H1 (cell line): ENCODE measurements at regions not wholly inside any gene's neighbourhood (a gene's known extent, or its start where the extent isn't known, plus 50 kb on each side); places are given as distances from the start of the nearest gene placed in this dataset.

ENCODE experiments used
- BACH1 ChIP-seq: IDR thresholded peaks from 2 replicates; pipeline ENCODE4 v1.6.1; 2012; ENCODE audit warnings: low read length, improper control_type of control experiment
- CHD2 ChIP-seq: IDR thresholded peaks from 2 replicates; pipeline ENCODE4 v1.6.1; 2012; ENCODE audit warnings: low read length, improper control_type of control experiment
- CHD7 ChIP-seq: fragments of 300-600 bp; sonication (generic); IDR thresholded peaks from 2 replicates; pipeline ENCODE4 v1.7.1; 2012; ENCODE audit warnings: low read length, moderate library complexity, mild to moderate bottlenecking, inconsistent platforms; ENCODE audit not compliant: insufficient replicate concordance
- CTCF ChIP-seq, 3 experiments: IDR thresholded peaks; 1 replicate in 2 of 3; 2 replicates in 1 of 3; pipeline versions ENCODE4 v1.5.1 to v1.6.1; 2011; ENCODE audit warnings: low read length in 3 of 3, mild to moderate bottlenecking in 3 of 3, inconsistent platforms in 2 of 3, low read depth in 1 of 3, moderate library complexity in 1 of 3; ENCODE audit not compliant: insufficient read depth in 1 of 3; ENCODE audit errors: control extremely low read depth in 1 of 3
- NRF1 ChIP-seq: IDR thresholded peaks from 2 replicates; pipeline ENCODE4 v1.6.1; 2011; ENCODE audit warnings: mild to moderate bottlenecking, low read depth, low read length, improper control_type of control experiment
- POU5F1 ChIP-seq: IDR thresholded peaks from 2 replicates; pipeline ENCODE4 v1.6.1; 2011; ENCODE audit warnings: low read depth, mild to moderate bottlenecking, low read length, moderate library complexity
- RFX5 ChIP-seq: IDR thresholded peaks from 2 replicates; pipeline ENCODE4 v1.6.1; 2011; ENCODE audit warnings: low read depth, low read length, improper control_type of control experiment, borderline replicate concordance
- RXRA ChIP-seq: IDR thresholded peaks from 2 replicates; pipeline ENCODE4 v1.6.1; 2011; ENCODE audit warnings: low read depth, mild to moderate bottlenecking, low read length, moderate library complexity; ENCODE audit not compliant: insufficient read depth
- TAF1 ChIP-seq: IDR thresholded peaks from 2 replicates; pipeline ENCODE4 v1.6.1; 2011; ENCODE audit warnings: mild to moderate bottlenecking, low read depth, low read length

GRCh38 chr5:104111632-104112031 lies 549.0 kb upstream of the NUDT12 start (continued):
- TF ChIP-seq CHD7, result no peak
- no peak for TF ChIP-seq POU5F1
- TF ChIP-seq RFX5, result no peak
- no peak for TF ChIP-seq TAF1
- no peak for TF ChIP-seq RXRA
- TF ChIP-seq BACH1, result no peak
- no peak for TF ChIP-seq CHD2
- TF ChIP-seq CTCF (IDR thresholded peaks at IDR 0.05; ENCODE audit: control extremely low read depth in 1 of 3, insufficient read depth in 1 of 3, low read depth in 1 of 3, low read length in 3 of 3), result no peak
- no peak for TF ChIP-seq NRF1
